Brain pericyte (primary cell): ENCODE measurements at regions not wholly inside any gene's neighbourhood (a gene's known extent, or its start where the extent isn't known, plus 50 kb on each side); places are given as distances from the start of the nearest gene placed in this dataset.
"Not testable (repeated sequence)": the region's sequence is repeated elsewhere in the genome, so short reads cannot be mapped to it uniquely, and the experiment has no call there.

ENCODE experiments used
- DNase-seq: peaks from one replicate; pipeline ENCODE4 v3.0.0-alpha.2; 2012; ENCODE audit warnings: low read depth, low spot score

DNA sequence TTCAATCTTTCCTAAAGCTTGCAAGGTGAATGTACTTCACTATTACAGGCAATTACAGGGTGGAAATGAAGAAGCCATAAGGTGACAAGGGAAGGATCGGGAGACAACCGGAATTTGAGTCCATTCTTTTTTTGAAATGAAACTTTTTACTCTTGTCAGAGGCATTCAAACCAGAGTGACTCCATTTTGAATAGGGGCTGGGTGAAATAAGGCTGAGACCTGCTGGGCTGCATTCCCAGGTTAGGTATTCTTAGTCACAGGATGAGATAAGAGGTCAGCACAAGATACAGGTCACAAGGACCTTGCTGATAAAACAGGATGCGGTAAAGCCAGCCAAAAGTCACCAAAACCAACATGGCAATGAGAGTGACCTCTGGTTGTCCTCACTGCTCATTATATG lies 363.3 kb downstream of the TYW1 start:
- DNase-seq: no peak

GRCh38 chr7:67361150-67361549 lies 364.5 kb downstream of the TYW1 start:
- no peak for DNase-seq

DNA sequence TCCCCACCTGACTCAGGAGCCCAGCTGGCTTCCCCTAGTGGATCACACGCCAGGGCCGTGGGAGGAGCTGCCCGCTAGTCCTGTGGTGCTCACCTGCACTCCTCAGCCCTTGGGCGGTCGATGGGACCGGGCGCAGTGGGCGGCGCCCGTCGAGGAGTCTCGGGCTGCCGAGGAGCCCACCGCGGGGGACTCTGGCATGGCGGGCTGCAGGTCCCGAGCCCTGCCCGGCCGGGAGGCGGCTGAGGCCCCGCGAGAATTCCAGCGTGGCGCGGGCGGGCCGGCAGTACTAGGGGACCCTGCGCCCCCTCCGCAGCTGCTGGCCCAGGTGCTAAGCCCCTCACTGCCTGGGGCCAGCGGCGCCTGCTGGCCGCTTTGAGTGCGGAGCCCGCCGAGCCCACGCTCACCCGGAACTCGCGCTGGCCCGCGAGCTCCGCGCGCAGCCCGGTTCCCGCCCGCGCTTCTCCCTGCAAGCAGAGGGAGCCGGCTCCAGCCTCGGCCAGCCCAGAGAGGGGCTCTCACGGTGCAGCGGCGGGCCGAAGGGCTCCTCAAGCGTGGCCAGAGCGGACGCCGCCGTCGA lies 367.9 kb downstream of the TYW1 start:
- DNase-seq: no peak

GRCh38 chr7:67371429-67372305 lies 375.0 kb downstream of the TYW1 start:
- peak; percentile 18 for DNase-seq

DNA sequence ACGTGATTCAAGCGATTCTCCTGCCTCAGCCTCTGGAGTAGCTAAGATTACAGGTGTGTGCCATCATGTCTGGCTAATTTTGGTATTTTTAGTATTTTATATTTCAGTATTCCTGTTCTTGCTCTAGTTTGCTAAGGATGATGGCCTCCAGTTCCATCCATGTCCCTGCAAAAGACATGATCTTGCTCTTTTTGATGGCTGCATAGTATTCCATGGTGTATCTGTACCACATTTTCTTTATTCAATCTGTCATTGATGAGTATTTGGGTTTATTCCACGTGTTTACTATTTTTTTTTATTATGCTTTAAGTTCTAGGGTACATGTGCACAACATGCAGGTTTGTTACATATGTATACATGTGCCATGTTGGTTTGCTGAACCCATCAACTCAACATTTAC lies 376.8 kb downstream of the TYW1 start:
- DNase-seq: not testable (repeated sequence)

- no peak for DNase-seq
These were observed 378.8 kb downstream of the TYW1 start for GRCh38 chr7:67375427-67375826.

GRCh38 chr7:67377939-67378862 lies 381.6 kb downstream of the TYW1 start:
- DNase-seq: peak; percentile 20

GRCh38 chr7:67380326-67380725 lies 383.7 kb downstream of the TYW1 start:
- no peak for DNase-seq

DNA sequence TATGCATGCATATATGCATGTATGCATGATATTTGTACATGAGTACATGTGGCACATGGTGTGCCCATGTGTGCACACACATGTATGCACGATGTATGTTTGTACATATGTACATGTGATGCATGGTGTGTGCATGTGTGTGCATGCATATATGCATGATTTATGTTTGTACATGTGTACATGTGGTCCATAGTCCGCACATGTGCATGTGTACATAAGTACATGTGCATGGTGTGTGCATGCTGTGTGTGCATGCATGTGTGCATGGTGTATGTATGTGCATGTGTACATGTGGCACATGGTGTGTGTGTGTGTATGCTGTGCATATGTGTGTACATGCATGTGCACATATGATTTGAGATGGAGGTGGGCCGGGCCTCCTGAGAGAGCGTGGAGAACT lies 384.2 kb downstream of the TYW1 start:
- DNase-seq: no peak

DNA sequence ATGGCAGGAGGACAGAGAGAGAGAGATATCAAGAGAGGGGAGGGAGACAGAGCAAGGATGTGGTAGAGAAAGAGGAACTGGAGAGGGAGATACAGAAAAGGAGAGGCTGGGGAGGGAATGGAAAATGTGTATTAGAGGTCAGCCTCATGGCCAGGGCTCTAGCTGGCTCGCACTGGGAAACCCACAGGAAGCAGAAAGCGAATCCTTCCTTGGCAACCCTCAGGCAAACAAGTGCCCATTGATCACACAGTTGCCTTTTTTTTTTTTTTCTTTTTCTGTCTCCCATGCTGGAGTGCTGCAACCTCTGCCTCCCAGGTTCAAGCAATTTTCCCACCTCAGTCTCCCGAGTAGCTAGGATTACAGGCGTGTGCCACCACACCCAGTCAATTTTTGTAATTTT lies 391.2 kb downstream of the TYW1 start:
- DNase-seq: no peak

- DNase-seq: no peak
These were observed 394.5 kb downstream of the TYW1 start for GRCh38 chr7:67391168-67391567.

GRCh38 chr7:67392596-67393438 lies 396.2 kb downstream of the TYW1 start:
- DNase-seq: no peak

DNA sequence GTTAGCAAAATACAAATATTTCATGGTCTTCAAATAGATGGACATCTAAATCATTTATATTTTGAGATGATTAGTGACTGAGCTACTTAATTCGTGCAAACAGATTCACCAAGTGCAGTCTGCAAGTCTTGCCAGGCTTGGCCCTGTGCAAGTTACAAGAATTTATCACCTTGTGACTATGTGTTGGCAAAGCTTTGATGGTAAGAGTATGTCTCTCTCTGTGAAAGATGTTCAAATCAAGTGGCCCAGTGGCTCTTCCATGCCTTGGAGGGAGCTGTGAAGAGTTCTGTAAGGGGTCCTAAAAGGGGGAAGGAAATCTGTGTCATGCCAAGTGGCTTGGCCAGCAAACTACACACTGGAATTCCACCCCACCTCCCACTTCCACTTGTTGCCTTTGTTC lies 397.3 kb downstream of the TYW1 start:
- no peak for DNase-seq

GRCh38 chr7:67398916-67399315 lies 402.3 kb downstream of the TYW1 start:
- DNase-seq: no peak

GRCh38 chr7:67401492-67401891 lies 404.9 kb downstream of the TYW1 start:
- DNase-seq: no peak

DNA sequence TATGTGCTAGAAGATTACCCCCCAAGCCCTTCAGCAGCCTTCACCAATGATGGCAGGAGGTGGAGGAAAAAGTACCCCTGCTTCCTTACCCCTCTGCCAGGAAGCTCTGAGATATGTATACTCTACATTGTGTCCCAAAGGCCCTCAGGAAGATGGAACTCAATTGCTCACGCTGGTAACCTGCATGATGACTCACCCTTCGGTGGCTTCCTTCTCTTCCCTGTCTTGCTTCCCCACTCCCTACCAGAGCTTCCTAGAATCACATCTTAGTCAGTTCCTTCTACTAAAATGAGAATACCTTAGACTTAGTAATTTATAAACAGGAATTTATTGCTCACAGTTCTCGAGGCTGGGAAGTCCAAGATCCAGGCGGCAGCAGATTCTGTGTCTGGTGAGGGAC lies 405.6 kb downstream of the TYW1 start:
- DNase-seq: no peak

DNA sequence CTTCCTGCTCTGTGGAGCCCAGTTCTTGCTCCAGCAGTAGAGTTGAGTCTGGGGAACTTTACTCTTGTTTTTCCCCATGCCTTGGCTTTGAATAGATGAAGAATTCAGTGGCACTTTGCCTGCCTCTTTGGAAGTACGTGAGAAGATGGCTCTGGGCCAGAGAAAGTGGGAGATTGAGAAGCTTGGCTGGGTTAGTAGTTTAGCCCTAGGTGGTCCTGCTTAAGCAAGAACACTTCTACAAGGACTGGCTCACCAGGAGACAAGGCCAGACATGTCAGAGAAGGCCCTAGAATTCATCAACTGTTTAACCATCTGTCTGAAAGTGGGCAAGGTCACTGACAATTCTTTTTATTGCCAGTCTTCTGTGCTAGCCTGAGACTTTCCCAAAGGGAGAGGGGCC lies 410.3 kb downstream of the TYW1 start:
- no peak for DNase-seq

DNA sequence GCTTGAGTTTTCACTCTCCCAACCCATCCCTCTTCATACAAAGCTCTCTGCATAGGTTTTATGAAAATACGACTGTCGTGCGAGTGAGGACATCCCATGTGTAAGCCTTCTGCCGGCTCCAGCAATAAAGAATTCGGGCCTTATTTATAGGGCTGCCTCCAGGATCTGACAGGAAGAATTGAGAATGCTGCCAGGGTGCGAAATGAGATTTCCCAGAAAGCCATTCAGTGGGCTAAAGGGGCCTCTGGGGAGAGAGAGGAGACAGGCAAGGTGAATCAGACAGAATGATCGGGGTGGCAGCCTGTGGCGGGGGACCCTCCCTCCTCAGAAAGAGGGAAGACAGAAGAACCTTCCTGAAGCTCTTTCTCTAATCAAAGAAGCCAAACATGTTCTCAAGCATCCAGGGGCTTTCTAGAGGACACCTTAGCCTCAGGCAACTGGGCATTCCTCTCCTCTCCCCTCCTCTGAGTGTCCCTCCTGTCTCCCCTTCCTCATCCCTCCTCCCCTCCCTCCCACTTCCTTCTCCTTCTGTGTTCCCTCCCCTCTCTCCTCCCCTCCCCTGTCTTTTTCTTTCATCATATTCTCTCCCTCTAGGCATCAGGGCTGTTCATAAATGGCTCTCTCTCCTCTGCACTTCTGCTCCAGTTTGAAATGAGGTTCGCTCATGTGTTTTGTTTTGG lies 410.9 kb downstream of the TYW1 start:
- no peak for DNase-seq

GRCh38 chr7:67408109-67408508 lies 411.5 kb downstream of the TYW1 start:
- DNase-seq: no peak

DNA sequence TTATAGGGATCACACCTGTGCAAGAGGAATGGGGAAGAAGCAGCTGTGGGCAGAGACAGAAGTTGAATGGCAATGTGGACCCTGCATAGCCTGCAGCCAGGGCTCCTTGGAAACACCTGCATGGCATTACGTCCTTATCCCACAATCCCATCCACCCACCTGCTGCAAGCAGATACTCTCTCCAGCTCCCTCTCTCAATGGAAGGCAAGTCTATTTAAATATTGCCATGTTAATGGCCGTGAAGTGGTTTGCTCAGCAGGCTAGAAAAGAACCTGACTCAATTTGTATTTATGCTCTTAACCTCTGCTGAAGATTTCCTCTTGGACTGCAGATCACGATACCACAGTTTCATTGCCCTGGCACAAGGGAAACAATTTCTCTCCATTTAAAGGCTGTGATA lies 417.0 kb downstream of the TYW1 start:
- no peak for DNase-seq

DNA sequence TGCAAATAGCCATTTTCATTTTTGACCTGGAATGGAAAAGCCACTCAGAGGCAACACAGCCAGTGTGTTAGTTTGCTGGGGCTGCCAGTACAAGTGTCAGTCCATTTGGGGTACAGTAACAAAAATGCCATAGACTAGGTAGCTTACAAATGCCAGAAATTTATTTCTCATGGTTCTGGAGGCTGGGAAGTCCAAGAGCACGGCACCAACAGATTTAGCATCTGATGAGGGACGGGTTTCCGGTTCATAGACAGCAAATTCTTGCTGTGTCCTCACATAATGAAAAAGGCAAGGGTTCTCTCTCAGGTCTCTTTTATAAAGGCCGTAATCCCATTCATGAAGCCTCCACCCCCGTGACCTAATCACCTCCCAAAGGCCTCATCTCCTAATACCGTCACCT lies 418.2 kb downstream of the TYW1 start:
- DNase-seq: no peak
